Upper lobe of left lung (tissue), 6 donors: ENCODE measurements at regions not wholly inside any gene's neighbourhood (a gene's known extent, or its start where the extent isn't known, plus 50 kb on each side); places are given as distances from the start of the nearest gene placed in this dataset.

ENCODE experiments used
- ATAC-seq, 2 donors: fragments of 200-7000 bp; cut with Tn5 transposase; one replicate each; pipeline ENCODE4 v1.9.1; 2022; ENCODE audit warnings: mild to moderate bottlenecking in 2 of 2, moderate library complexity in 2 of 2; ENCODE audit not compliant: low FRiP score in 2 of 2
- DNase-seq, 2 donors: peaks; one replicate each; pipeline ENCODE4 v3.0.0-alpha.2; 2019 to 2020
- H3K27ac ChIP-seq, 4 donors: fragments of 200-600 bp; sonication (generic); one replicate each; pipeline ENCODE4 v1.5.1; 2016 to 2019
- H3K27me3 ChIP-seq, 4 donors: fragments of 200-600 bp; sonication (generic); one replicate each; pipeline ENCODE4 v1.5.1; 2017 to 2019
- H3K36me3 ChIP-seq, 4 donors: fragments of 200-600 bp; sonication (generic); one replicate each; pipeline ENCODE4 v1.5.1; 2016 to 2019
- H3K4me1 ChIP-seq, 4 donors: fragments of 200-600 bp; sonication (generic); one replicate each; pipeline ENCODE4 v1.5.1; 2018 to 2019
- H3K4me3 ChIP-seq, 4 donors: fragments of 200-600 bp; sonication (generic); one replicate each; pipeline ENCODE4 v1.5.1; 2017 to 2019; ENCODE audit warnings: mild to moderate bottlenecking in 2 of 4, moderate library complexity in 1 of 4
- H3K9me3 ChIP-seq, 4 donors: fragments of 200-600 bp; sonication (generic); one replicate each; pipeline ENCODE4 v1.5.1; 2018 to 2019
- CTCF ChIP-seq, 6 experiments: fragments of 450-650 bp in 4 of 6; fragments of 200-600 bp in 2 of 6; sonication (generic) in 2 of 6; IDR thresholded peaks; one replicate each; pipeline ENCODE4 v1.5.1; 2016 to 2019; ENCODE audit warnings: antibody characterized with exemption in 6 of 6
- EP300 ChIP-seq, 4 donors: sonication (generic); formaldehyde crosslinking; IDR thresholded peaks; one replicate each; pipeline ENCODE4 v1.5.1; 2017; ENCODE audit warnings: antibody characterized with exemption in 4 of 4, control low read depth in 2 of 4
- POLR2A ChIP-seq, 4 donors: fragments of 450-650 bp; IDR thresholded peaks; one replicate each; pipeline ENCODE4 v1.5.1; 2016 to 2017; ENCODE audit warnings: antibody characterized with exemption in 4 of 4, mild to moderate bottlenecking in 2 of 4
- POLR2AphosphoS5 ChIP-seq, 2 donors: sonication (generic); formaldehyde crosslinking; IDR thresholded peaks; one replicate each; pipeline ENCODE4 v1.5.1; 2017; ENCODE audit warnings: antibody characterized with exemption in 2 of 2
- WGBS, 2 donors: methylation state at CpG; one replicate each; pipeline ENCODE4 v1.1.5; 2017 to 2018; 5-methylcytosine and 5-hydroxymethylcytosine counted together
- donor health status: DM: no; HTN: no; CAD: no; lungs with moderate emphysema.
- donor health status: DM: no; HTN: yes; CAD: no; lungs with severe emphysema.

- no peak overlapping the region for H3K4me3 ChIP-seq
- H3K27me3 ChIP-seq, result no peaks in the 10 kb centered on the region
- no peaks in the 10 kb centered on the region for H3K36me3 ChIP-seq
- no peaks in the 10 kb centered on the region for H3K4me1 ChIP-seq
- no peaks in the 10 kb centered on the region for H3K9me3 ChIP-seq
- DNase-seq, result no peak
- TF ChIP-seq CTCF (IDR thresholded peaks at IDR 0.05), result no peak
- no peak for TF ChIP-seq POLR2A (IDR thresholded peaks at IDR 0.05)
- no peak for TF ChIP-seq EP300 (IDR thresholded peaks at IDR 0.05)
- no peak for TF ChIP-seq POLR2AphosphoS5 (IDR thresholded peaks at IDR 0.05)
- H3K27ac ChIP-seq, result no peak overlapping the region
- no peak for ATAC-seq
These were observed 316.5 kb downstream of the SMAD2 start for GRCh38 chr18:47613929-47614328.

DNA sequence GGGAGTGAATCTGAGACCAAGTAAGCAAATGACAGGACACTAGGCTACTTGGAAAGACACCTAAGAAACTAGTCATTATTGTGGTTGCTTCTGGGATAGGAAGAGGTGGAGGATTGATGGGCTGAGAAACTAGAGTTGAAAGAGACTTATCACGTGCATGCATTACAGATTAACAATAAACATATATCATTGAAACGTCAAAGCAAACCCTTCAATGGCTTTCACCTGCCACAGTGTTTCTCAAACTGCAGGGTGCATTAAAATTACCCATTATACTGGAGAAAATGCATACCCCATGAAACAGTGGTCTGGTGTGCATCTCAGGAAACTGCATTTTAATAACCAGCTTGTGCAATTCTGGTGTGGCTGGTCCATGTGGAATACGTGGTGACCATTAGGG lies 318.8 kb downstream of the SMAD2 start:
- Histone ChIP-seq H3K36me3 (no peaks in the 10 kb centered on the region), H3K4me3 (no peak overlapping the region), H3K27ac (no peak overlapping the region), H3K27me3 (no peaks in the 10 kb centered on the region), H3K9me3 (no peaks in the 10 kb centered on the region), H3K4me1 (no peaks in the 10 kb centered on the region)
- DNase-seq (no peak), ATAC-seq (no peak)
- no peak for TF ChIP-seq POLR2AphosphoS5 (IDR thresholded peaks at IDR 0.05)
- no peak for TF ChIP-seq POLR2A (IDR thresholded peaks at IDR 0.05)
- no peak for TF ChIP-seq CTCF (IDR thresholded peaks at IDR 0.05)
- TF ChIP-seq EP300 (IDR thresholded peaks at IDR 0.05), result no peak
- WGBS, 2 donors, result 32 to 42% methylated on average over 3 of the region's 3 CpGs

GRCh38 chr18:47606526-47606925 lies 323.9 kb downstream of the SMAD2 start:
- H3K9me3 ChIP-seq, result no peaks in the 10 kb centered on the region
- no peaks in the 10 kb centered on the region for H3K36me3 ChIP-seq
- 81 to 93% methylated on average over 5 of the region's 5 CpGs for WGBS, 2 donors
- H3K27me3 ChIP-seq, result no peaks in the 10 kb centered on the region
- DNase-seq (no peak), ATAC-seq (no peak)
- H3K4me3 ChIP-seq, result no peak overlapping the region
- peaks cover 0 to 14% (median 3%) of the 10 kb centered on the region in 4 donors for H3K4me1 ChIP-seq
- TF ChIP-seq POLR2A (IDR thresholded peaks at IDR 0.05) (no peak), POLR2AphosphoS5 (IDR thresholded peaks at IDR 0.05) (no peak), CTCF (IDR thresholded peaks at IDR 0.05) (no peak), EP300 (IDR thresholded peaks at IDR 0.05) (no peak)
- peak overlapping the region in 1 of 4 donors; percentile 65 for H3K27ac ChIP-seq

GRCh38 chr18:47605093-47605492 lies 325.4 kb downstream of the SMAD2 start:
- H3K4me3 ChIP-seq, result no peak overlapping the region
- no peaks in the 10 kb centered on the region for H3K9me3 ChIP-seq
- H3K4me1 ChIP-seq, result peaks cover 0 to 14% (median 3%) of the 10 kb centered on the region in 4 donors
- H3K27ac ChIP-seq, result peak overlapping the region in 1 of 4 donors; percentile 66
- peak in 1 of 4 donors; percentile 10 for TF ChIP-seq EP300 (IDR thresholded peaks at IDR 0.05)
- no peak for TF ChIP-seq CTCF (IDR thresholded peaks at IDR 0.05)
- no peak for TF ChIP-seq POLR2A (IDR thresholded peaks at IDR 0.05)
- no peak for TF ChIP-seq POLR2AphosphoS5 (IDR thresholded peaks at IDR 0.05)
- no peaks in the 10 kb centered on the region for H3K36me3 ChIP-seq
- 6 to 17% methylated on average over 1 of the region's 1 CpG for WGBS, 2 donors
- DNase-seq (peak in 1 of 2 donors; percentile 40), ATAC-seq (no peak)
- H3K27me3 ChIP-seq, result no peaks in the 10 kb centered on the region

GRCh38 chr18:47604021-47604420 lies 326.4 kb downstream of the SMAD2 start:
- TF ChIP-seq EP300 (IDR thresholded peaks at IDR 0.05), result no peak
- no peak for TF ChIP-seq POLR2AphosphoS5 (IDR thresholded peaks at IDR 0.05)
- no peak for TF ChIP-seq CTCF (IDR thresholded peaks at IDR 0.05)
- no peak for TF ChIP-seq POLR2A (IDR thresholded peaks at IDR 0.05)
- Histone ChIP-seq H3K9me3 (no peaks in the 10 kb centered on the region), H3K4me3 (no peak overlapping the region), H3K27ac (peak overlapping the region in 1 of 4 donors; percentile 66), H3K4me1 (peaks cover 0 to 14% (median 3%) of the 10 kb centered on the region in 4 donors), H3K36me3 (no peaks in the 10 kb centered on the region), H3K27me3 (no peaks in the 10 kb centered on the region)
- WGBS, 2 donors, result 85 to 87% methylated on average over 4 to 5 of the region's 5 CpGs
- DNase-seq (no peak), ATAC-seq (no peak)
